CD14-positive monocyte (primary cell): ENCODE measurements at regions not wholly inside any gene's neighbourhood (a gene's known extent, or its start where the extent isn't known, plus 50 kb on each side); places are given as distances from the start of the nearest gene placed in this dataset.

Experiments
- DNase-seq, 3 donors: peaks; one replicate each; pipeline ENCODE4 v3.0.0-alpha.2; 2011 to 2022
- H2AFZ ChIP-seq: 2 replicates; pipeline ENCODE4 v1.6.0; 2012; ENCODE audit warnings: mild to moderate bottlenecking, low read depth, low read length, inconsistent platforms; ENCODE audit not compliant: insufficient read depth, poor library complexity, severe bottlenecking
- H3K27ac ChIP-seq, 2 donors: 1 replicate in 1 of 2; 2 replicates in 1 of 2; pipeline ENCODE4 v1.5.1; 2012 to 2013; ENCODE audit warnings: low read length in 2 of 2, control low read depth in 1 of 2, inconsistent platforms in 1 of 2, low read depth in 1 of 2, mild to moderate bottlenecking in 1 of 2
- H3K27me3 ChIP-seq, 2 donors: one replicate each; pipeline versions ENCODE4 v1.6.0 to v1.6.1; 2011 to 2013; ENCODE audit warnings: low read length in 2 of 2; ENCODE audit not compliant: control insufficient read depth in 2 of 2, insufficient read depth in 2 of 2
- H3K36me3 ChIP-seq, 2 donors: replicated peaks in 1 of 2; 1 replicate in 1 of 2; 2 replicates in 1 of 2; pipeline versions ENCODE4 v1.5.1 to v1.6.1; 2012 to 2013; ENCODE audit warnings: low read length in 2 of 2, control low read depth in 1 of 2, inconsistent platforms in 1 of 2, mild to moderate bottlenecking in 1 of 2; ENCODE audit not compliant: insufficient read depth in 2 of 2, control insufficient read depth in 1 of 2
- H3K4me1 ChIP-seq, 2 donors: 1 replicate in 1 of 2; 2 replicates in 1 of 2; pipeline versions ENCODE4 v1.5.1 to v1.6.1; 2012 to 2013; ENCODE audit warnings: low read length in 2 of 2, control low read depth in 1 of 2, inconsistent platforms in 1 of 2, mild to moderate bottlenecking in 1 of 2, moderate library complexity in 1 of 2; ENCODE audit not compliant: insufficient read depth in 2 of 2, control insufficient read depth in 1 of 2
- H3K4me2 ChIP-seq: replicated peaks from 2 replicates; pipeline ENCODE3; 2012; ENCODE audit warnings: low read length, moderate library complexity, mild to moderate bottlenecking; ENCODE audit not compliant: poor library complexity, severe bottlenecking; ENCODE audit errors: extremely low read depth
- H3K4me3 ChIP-seq, 3 experiments: fragments of 200-600 bp in 1 of 3; sonication (generic) in 1 of 3; replicated peaks in 1 of 3; 1 replicate in 2 of 3; 2 replicates in 1 of 3; pipeline ENCODE4 v1.5.1; 2011 to 2013; ENCODE audit warnings: low read length in 3 of 3, mild to moderate bottlenecking in 3 of 3, control low read depth in 2 of 3, low read depth in 2 of 3, inconsistent platforms in 1 of 3, moderate library complexity in 1 of 3
- H3K79me2 ChIP-seq: 2 replicates; pipeline ENCODE4 v1.6.0; 2012; ENCODE audit warnings: mild to moderate bottlenecking, control low read depth, inconsistent platforms, low read length, moderate library complexity; ENCODE audit not compliant: insufficient read depth
- H3K9ac ChIP-seq: 2 replicates; pipeline ENCODE4 v1.6.0; 2017; ENCODE audit warnings: low read length, mild to moderate bottlenecking; ENCODE audit not compliant: insufficient read depth, poor library complexity, severe bottlenecking
- H3K9me3 ChIP-seq, 2 donors: replicated peaks in 1 of 2; 1 replicate in 1 of 2; 2 replicates in 1 of 2; pipeline versions ENCODE4 v1.5.1 to v1.6.1; 2012 to 2013; ENCODE audit warnings: low read length in 2 of 2, control low read depth in 1 of 2; ENCODE audit not compliant: control insufficient read depth in 1 of 2, insufficient read depth in 1 of 2
- H4K20me1 ChIP-seq: 2 replicates; pipeline ENCODE4 v1.6.0; 2012; ENCODE audit warnings: mild to moderate bottlenecking, low read length, control low read depth, moderate library complexity; ENCODE audit not compliant: insufficient read depth
- H3K27ac Mint-ChIP-seq, 7 donors: one replicate each; pipeline ENCODE4 v1.8.0; 2020; ENCODE audit warnings: mild to moderate bottlenecking in 7 of 7, mixed read lengths in 7 of 7, moderate library complexity in 6 of 7, inconsistent platforms in 2 of 7
- H3K27me3 Mint-ChIP-seq, 3 donors: one replicate each; pipeline ENCODE4 v1.8.0; 2021 to 2022; ENCODE audit warnings: low read depth in 3 of 3, mild to moderate bottlenecking in 3 of 3, mixed read lengths in 3 of 3, moderate library complexity in 3 of 3, inconsistent platforms in 1 of 3
- H3K36me3 Mint-ChIP-seq, 2 donors: one replicate each; pipeline ENCODE4 v1.8.0; 2020; ENCODE audit warnings: mixed read lengths in 2 of 2, inconsistent platforms in 1 of 2, mild to moderate bottlenecking in 1 of 2
- H3K4me1 Mint-ChIP-seq: one replicate; pipeline ENCODE4 v1.8.0; 2020; ENCODE audit warnings: mild to moderate bottlenecking, mixed read lengths
- H3K4me3 Mint-ChIP-seq, 2 donors: one replicate each; pipeline ENCODE4 v1.8.0; 2020; ENCODE audit warnings: mild to moderate bottlenecking in 2 of 2, mixed read lengths in 2 of 2, moderate library complexity in 1 of 2
- H3K9me3 Mint-ChIP-seq, 7 donors: one replicate each; pipeline ENCODE4 v1.8.0; 2020 to 2022; ENCODE audit warnings: mixed read lengths in 7 of 7, mild to moderate bottlenecking in 6 of 7, moderate library complexity in 6 of 7, inconsistent platforms in 2 of 7
- CTCF ChIP-seq: fragments of 200-600 bp; IDR thresholded peaks from one replicate; pipeline ENCODE4 v1.8.0; 2022; ENCODE audit warnings: antibody characterized with exemption, mild to moderate bottlenecking
- WGBS: methylation state at CpG from one replicate; pipeline ENCODE4 v1.1.5; 2013; ENCODE audit warnings: missing lambda C conversion rate; ENCODE audit not compliant: insufficient coverage; 5-methylcytosine and 5-hydroxymethylcytosine counted together
- intact Hi-C, 2 donors: fragments of 100-400 bp; cut with micrococcal nuclease; formaldehyde crosslinking; loops; one replicate each; pipeline versions ENCODE4 v1.15.0 to v1.15.1; 2023

DNA sequence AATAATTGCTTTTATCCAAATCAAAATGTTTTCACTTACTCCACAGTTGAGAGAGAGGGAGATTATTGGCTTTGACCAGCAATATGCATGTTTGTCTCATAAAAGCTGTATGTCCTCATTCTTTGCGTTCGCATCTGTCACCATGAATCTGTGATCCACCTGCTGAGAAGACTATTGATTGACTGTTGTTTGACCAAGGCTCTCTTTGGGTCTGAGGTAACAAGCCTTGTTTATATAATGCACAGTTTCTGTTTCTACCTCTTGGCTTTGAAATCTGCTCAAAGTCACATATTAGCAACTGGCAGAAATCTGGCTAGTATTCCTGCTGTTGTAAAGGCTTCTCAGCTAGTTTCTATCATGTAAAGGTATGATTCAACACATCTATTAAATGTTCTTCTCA, 157.0 kb downstream of the LYPLAL1 start:
- H3K36me3 Mint-ChIP-seq, result no peaks in the 10 kb centered on the region
- Histone ChIP-seq H3K4me2 (no peak overlapping the region), H3K9me3 (peaks cover 0 to 4% of the 10 kb centered on the region in 2 donors), H3K79me2 (no peaks in the 10 kb centered on the region), H3K4me3 (no peak overlapping the region), H3K36me3 (no peaks in the 10 kb centered on the region), H2AFZ (no peak overlapping the region), H3K9ac (no peak overlapping the region), H3K4me1 (no peaks in the 10 kb centered on the region), H3K27ac (no peak overlapping the region), H3K27me3 (no peaks in the 10 kb centered on the region), H4K20me1 (no peaks in the 10 kb centered on the region)
- no peak overlapping the region for H3K4me3 Mint-ChIP-seq
- no peak overlapping the region for H3K27ac Mint-ChIP-seq
- no peaks in the 10 kb centered on the region for H3K4me1 Mint-ChIP-seq
- no peak for DNase-seq
- H3K9me3 Mint-ChIP-seq, result peaks cover 0 to 12% (median 5%) of the 10 kb centered on the region in 7 donors
- no peak for TF ChIP-seq CTCF
- WGBS, result no CpG with 5 or more reads among the region's 2 CpGs
- H3K27me3 Mint-ChIP-seq, result peaks cover 0 to 1% (median 0%) of the 10 kb centered on the region in 3 donors
- intact Hi-C loops, result no loop called here

DNA sequence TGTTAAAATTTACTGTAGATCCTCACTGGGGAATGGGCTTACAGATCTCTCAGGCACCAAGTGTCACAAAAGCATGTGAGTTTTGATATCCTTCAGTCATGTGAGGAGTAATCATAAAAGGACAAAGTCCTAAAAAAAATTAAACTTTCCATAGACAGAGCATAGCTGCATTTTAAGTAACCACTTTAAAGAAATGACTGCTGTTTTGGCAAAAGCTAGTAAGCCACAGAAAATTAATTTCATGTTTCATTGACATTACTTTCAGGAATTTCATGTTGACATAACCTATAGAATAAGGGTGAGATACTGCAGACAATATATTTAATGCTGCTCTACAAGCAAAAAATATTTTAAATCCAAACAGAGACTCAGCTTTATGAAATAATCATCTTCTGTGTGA, 156.3 kb downstream of the LYPLAL1 start:
- intact Hi-C loops, result no loop called here
- no peak overlapping the region for H3K4me2 ChIP-seq
- H3K9me3 Mint-ChIP-seq, result peaks cover 0 to 13% (median 5%) of the 10 kb centered on the region in 7 donors

More for the DNA sequence above, 156.3 kb downstream of the LYPLAL1 start:
- no peak overlapping the region for H3K27ac Mint-ChIP-seq
- peaks cover 0 to 4% of the 10 kb centered on the region in 2 donors for H3K9me3 ChIP-seq
- no peak for DNase-seq
- H3K27ac ChIP-seq, result no peak overlapping the region
- H4K20me1 ChIP-seq, result no peaks in the 10 kb centered on the region
- peaks cover 0 to 1% (median 0%) of the 10 kb centered on the region in 3 donors for H3K27me3 Mint-ChIP-seq
- no peaks in the 10 kb centered on the region for H3K36me3 ChIP-seq
- H3K27me3 ChIP-seq, result no peaks in the 10 kb centered on the region
- no peaks in the 10 kb centered on the region for H3K36me3 Mint-ChIP-seq
- no peak overlapping the region for H3K4me3 ChIP-seq
- H3K79me2 ChIP-seq, result no peaks in the 10 kb centered on the region
- TF ChIP-seq CTCF, result no peak
- no peaks in the 10 kb centered on the region for H3K4me1 Mint-ChIP-seq
- no peaks in the 10 kb centered on the region for H3K4me1 ChIP-seq
- H3K9ac ChIP-seq, result no peak overlapping the region
- no peak overlapping the region for H3K4me3 Mint-ChIP-seq
- no peak overlapping the region for H2AFZ ChIP-seq
